GM23338 (cell line): ENCODE measurements at regions not wholly inside any gene's neighbourhood (a gene's known extent, or its start where the extent isn't known, plus 50 kb on each side); places are given as distances from the start of the nearest gene placed in this dataset.

Experiments
- ETS1 ChIP-seq: IDR thresholded peaks from 2 replicates; pipeline ENCODE4 v1.6.1; 2016; ENCODE audit warnings: antibody characterized with exemption
- EZH2 ChIP-seq: fragments of 200-600 bp; sonication (generic); IDR thresholded peaks from one replicate; pipeline ENCODE4 v1.8.0; 2017; ENCODE audit warnings: antibody characterized with exemption, mild to moderate bottlenecking, low read depth; ENCODE audit not compliant: unreplicated experiment
- JUNB ChIP-seq: IDR thresholded peaks from one replicate; pipeline ENCODE4 v1.6.1; 2016; ENCODE audit warnings: antibody characterized with exemption; ENCODE audit not compliant: unreplicated experiment
- NANOG ChIP-seq: IDR thresholded peaks from 2 replicates; pipeline ENCODE4 v1.6.1; 2016; ENCODE audit warnings: antibody characterized with exemption, borderline replicate concordance
- POLR2AphosphoS5 ChIP-seq: IDR thresholded peaks from 2 replicates; pipeline ENCODE4 v1.6.1; 2016; ENCODE audit warnings: antibody characterized with exemption, low read depth
- STAT1 ChIP-seq: IDR thresholded peaks from one replicate; pipeline ENCODE4 v1.6.1; 2016; ENCODE audit warnings: antibody characterized with exemption; ENCODE audit not compliant: unreplicated experiment
- ZNF114 ChIP-seq: fragments of 250-450 bp; sonication (Bioruptor Pico); IDR thresholded peaks from 2 replicates; pipeline ENCODE4 v1.5.0; 2020; ENCODE audit warnings: mild to moderate bottlenecking, moderate library complexity
- TF ChIP-seq, protein P1 (sequence below): fragments of 250-450 bp; sonication (Bioruptor Pico); IDR thresholded peaks from 2 replicates; pipeline ENCODE4 v1.5.0; 2020; ENCODE audit warnings: mild to moderate bottlenecking, moderate library complexity
- TF ChIP-seq, protein P2 (sequence below): IDR thresholded peaks from one replicate; pipeline ENCODE4 v1.6.1; 2018; ENCODE audit warnings: antibody characterized with exemption; ENCODE audit not compliant: unreplicated experiment

DNA sequence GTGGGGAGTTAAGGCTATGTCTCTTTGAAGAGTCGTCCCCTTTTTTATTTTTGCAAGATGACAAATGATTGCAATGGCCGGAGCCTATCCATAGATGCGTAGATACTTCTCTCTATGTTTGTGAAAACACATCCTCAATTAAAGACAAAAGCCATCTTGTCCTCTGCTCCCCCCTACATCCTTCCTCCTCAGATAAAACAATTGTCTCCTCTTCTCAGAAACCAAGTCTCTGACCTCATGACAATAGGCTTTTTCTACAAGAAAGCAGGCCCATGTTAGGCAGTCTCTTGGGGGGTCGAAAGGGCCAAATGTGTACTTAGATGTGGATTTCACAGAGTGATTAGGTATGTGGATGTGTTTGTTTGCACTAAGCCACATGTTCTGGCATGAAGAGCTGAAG lies 51.1 kb upstream of the SSTR4 start (continued):
- TF ChIP-seq, protein P1, sequence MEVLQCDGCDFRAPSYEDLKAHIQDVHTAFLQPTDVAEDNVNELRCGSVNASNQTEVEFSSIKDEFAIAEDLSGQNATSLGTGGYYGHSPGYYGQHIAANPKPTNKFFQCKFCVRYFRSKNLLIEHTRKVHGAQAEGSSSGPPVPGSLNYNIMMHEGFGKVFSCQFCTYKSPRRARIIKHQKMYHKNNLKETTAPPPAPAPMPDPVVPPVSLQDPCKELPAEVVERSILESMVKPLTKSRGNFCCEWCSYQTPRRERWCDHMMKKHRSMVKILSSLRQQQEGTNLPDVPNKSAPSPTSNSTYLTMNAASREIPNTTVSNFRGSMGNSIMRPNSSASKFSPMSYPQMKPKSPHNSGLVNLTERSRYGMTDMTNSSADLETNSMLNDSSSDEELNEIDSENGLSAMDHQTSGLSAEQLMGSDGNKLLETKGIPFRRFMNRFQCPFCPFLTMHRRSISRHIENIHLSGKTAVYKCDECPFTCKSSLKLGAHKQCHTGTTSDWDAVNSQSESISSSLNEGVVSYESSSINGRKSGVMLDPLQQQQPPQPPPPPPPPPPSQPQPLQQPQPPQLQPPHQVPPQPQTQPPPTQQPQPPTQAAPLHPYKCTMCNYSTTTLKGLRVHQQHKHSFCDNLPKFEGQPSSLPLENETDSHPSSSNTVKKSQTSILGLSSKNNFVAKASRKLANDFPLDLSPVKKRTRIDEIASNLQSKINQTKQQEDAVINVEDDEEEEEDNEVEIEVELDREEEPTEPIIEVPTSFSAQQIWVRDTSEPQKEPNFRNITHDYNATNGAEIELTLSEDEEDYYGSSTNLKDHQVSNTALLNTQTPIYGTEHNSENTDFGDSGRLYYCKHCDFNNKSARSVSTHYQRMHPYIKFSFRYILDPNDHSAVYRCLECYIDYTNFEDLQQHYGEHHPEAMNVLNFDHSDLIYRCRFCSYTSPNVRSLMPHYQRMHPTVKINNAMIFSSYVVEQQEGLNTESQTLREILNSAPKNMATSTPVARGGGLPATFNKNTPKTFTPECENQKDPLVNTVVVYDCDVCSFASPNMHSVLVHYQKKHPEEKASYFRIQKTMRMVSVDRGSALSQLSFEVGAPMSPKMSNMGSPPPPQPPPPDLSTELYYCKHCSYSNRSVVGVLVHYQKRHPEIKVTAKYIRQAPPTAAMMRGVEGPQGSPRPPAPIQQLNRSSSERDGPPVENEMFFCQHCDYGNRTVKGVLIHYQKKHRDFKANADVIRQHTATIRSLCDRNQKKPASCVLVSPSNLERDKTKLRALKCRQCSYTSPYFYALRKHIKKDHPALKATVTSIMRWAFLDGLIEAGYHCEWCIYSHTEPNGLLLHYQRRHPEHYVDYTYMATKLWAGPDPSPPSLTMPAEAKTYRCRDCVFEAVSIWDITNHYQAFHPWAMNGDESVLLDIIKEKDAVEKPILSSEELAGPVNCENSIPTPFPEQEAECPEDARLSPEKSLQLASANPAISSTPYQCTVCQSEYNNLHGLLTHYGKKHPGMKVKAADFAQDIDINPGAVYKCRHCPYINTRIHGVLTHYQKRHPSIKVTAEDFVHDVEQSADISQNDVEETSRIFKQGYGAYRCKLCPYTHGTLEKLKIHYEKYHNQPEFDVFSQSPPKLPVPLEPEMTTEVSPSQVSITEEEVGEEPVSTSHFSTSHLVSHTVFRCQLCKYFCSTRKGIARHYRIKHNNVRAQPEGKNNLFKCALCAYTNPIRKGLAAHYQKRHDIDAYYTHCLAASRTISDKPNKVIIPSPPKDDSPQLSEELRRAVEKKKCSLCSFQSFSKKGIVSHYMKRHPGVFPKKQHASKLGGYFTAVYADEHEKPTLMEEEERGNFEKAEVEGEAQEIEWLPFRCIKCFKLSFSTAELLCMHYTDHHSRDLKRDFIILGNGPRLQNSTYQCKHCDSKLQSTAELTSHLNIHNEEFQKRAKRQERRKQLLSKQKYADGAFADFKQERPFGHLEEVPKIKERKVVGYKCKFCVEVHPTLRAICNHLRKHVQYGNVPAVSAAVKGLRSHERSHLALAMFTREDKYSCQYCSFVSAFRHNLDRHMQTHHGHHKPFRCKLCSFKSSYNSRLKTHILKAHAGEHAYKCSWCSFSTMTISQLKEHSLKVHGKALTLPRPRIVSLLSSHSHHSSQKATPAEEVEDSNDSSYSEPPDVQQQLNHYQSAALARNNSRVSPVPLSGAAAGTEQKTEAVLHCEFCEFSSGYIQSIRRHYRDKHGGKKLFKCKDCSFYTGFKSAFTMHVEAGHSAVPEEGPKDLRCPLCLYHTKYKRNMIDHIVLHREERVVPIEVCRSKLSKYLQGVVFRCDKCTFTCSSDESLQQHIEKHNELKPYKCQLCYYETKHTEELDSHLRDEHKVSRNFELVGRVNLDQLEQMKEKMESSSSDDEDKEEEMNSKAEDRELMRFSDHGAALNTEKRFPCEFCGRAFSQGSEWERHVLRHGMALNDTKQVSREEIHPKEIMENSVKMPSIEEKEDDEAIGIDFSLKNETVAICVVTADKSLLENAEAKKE (CRISPR knock-in tag), result no peak
- TF ChIP-seq ETS1 (no peak), ZNF114 (CRISPR knock-in tag) (no peak), NANOG (no peak), JUNB (no peak), EZH2 (no peak), STAT1 (no peak), POLR2AphosphoS5 (no peak)
- TF ChIP-seq, protein P2, sequence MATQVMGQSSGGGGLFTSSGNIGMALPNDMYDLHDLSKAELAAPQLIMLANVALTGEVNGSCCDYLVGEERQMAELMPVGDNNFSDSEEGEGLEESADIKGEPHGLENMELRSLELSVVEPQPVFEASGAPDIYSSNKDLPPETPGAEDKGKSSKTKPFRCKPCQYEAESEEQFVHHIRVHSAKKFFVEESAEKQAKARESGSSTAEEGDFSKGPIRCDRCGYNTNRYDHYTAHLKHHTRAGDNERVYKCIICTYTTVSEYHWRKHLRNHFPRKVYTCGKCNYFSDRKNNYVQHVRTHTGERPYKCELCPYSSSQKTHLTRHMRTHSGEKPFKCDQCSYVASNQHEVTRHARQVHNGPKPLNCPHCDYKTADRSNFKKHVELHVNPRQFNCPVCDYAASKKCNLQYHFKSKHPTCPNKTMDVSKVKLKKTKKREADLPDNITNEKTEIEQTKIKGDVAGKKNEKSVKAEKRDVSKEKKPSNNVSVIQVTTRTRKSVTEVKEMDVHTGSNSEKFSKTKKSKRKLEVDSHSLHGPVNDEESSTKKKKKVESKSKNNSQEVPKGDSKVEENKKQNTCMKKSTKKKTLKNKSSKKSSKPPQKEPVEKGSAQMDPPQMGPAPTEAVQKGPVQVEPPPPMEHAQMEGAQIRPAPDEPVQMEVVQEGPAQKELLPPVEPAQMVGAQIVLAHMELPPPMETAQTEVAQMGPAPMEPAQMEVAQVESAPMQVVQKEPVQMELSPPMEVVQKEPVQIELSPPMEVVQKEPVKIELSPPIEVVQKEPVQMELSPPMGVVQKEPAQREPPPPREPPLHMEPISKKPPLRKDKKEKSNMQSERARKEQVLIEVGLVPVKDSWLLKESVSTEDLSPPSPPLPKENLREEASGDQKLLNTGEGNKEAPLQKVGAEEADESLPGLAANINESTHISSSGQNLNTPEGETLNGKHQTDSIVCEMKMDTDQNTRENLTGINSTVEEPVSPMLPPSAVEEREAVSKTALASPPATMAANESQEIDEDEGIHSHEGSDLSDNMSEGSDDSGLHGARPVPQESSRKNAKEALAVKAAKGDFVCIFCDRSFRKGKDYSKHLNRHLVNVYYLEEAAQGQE, result no peak
